Kasumi-1 (cell line): ENCODE measurements at regions not wholly inside any gene's neighbourhood (a gene's known extent, or its start where the extent isn't known, plus 50 kb on each side); places are given as distances from the start of the nearest gene placed in this dataset.
"Not testable (repeated sequence)": the region's sequence is repeated elsewhere in the genome, so short reads cannot be mapped to it uniquely, and the experiment has no call there.

ENCODE experiments used
- DNase-seq, 2 experiments: peaks; one replicate each; lab custom pipeline; 2025; lab: John Stamatoyannopoulos, UW

GRCh38 chr16:48054881-48055601 lies 100.8 kb downstream of the ABCC12 start:
- peak; percentile 64 to 68 for DNase-seq

GRCh38 chr16:48053418-48053745 lies 102.4 kb downstream of the ABCC12 start:
- DNase-seq, result no peak

- no peak for DNase-seq
Observed at GRCh38 chr16:48052731-48053417, 102.9 kb downstream of the ABCC12 start.

GRCh38 chr16:48050871-48051270 lies 104.9 kb downstream of the ABCC12 start:
- no peak for DNase-seq

- no peak for DNase-seq
Observed at GRCh38 chr16:48049847-48050246, 105.9 kb downstream of the ABCC12 start.

GRCh38 chr16:48047720-48048119 lies 108.1 kb downstream of the ABCC12 start:
- no peak for DNase-seq

- DNase-seq, result no peak
Observed at GRCh38 chr16:48047241-48047640, 108.6 kb downstream of the ABCC12 start.

GRCh38 chr16:48044117-48044516 lies 111.7 kb downstream of the ABCC12 start:
- no peak for DNase-seq

GRCh38 chr16:48041981-48042421 lies 113.8 kb downstream of the ABCC12 start:
- no peak for DNase-seq

GRCh38 chr16:48035142-48035541 lies 120.7 kb downstream of the ABCC12 start:
- no peak for DNase-seq

- no peak for DNase-seq
Observed at GRCh38 chr16:48030926-48031325, 124.9 kb downstream of the ABCC12 start.

- no peak for DNase-seq
Observed at GRCh38 chr16:48029768-48030167, 126.0 kb downstream of the ABCC12 start.

- no peak for DNase-seq
Observed at GRCh38 chr16:48025359-48025758, 130.4 kb downstream of the ABCC12 start.

GRCh38 chr16:48024042-48024441 lies 131.8 kb downstream of the ABCC12 start:
- no peak for DNase-seq

- DNase-seq, result no peak
Observed at GRCh38 chr16:48022496-48022895, 133.3 kb downstream of the ABCC12 start.

GRCh38 chr16:48020617-48021016 lies 135.2 kb downstream of the ABCC12 start:
- DNase-seq, result not testable (repeated sequence)

GRCh38 chr16:48014349-48015135 lies 141.3 kb downstream of the ABCC12 start:
- DNase-seq, result no peak

GRCh38 chr16:48013491-48013901 lies 142.3 kb downstream of the ABCC12 start:
- no peak for DNase-seq

GRCh38 chr16:48011878-48012658 lies 143.7 kb downstream of the ABCC12 start:
- DNase-seq, result no peak

- DNase-seq, result no peak
Observed at GRCh38 chr16:48011466-48011865, 144.3 kb downstream of the ABCC12 start.

- DNase-seq, result no peak
Observed at GRCh38 chr16:48008011-48008525, 147.7 kb downstream of the ABCC12 start.
